Ishikawa (cell line): ENCODE measurements at regions not wholly inside any gene's neighbourhood (a gene's known extent, or its start where the extent isn't known, plus 50 kb on each side); places are given as distances from the start of the nearest gene placed in this dataset.

ENCODE experiments used
- CEBPB ChIP-seq: IDR thresholded peaks from 2 replicates; pipeline ENCODE4 v1.6.1; 2012
- EP300 ChIP-seq: IDR thresholded peaks from 2 replicates; pipeline ENCODE4 v1.6.1; 2012; ENCODE audit warnings: borderline replicate concordance
- NFIC ChIP-seq: IDR thresholded peaks from 2 replicates; pipeline ENCODE4 v1.6.1; 2012
- TAF1 ChIP-seq: IDR thresholded peaks from 2 replicates; pipeline ENCODE4 v1.6.1; 2012; ENCODE audit warnings: low read depth, mild to moderate bottlenecking
- YY1 ChIP-seq: IDR thresholded peaks from 2 replicates; pipeline ENCODE4 v1.6.1; 2012; ENCODE audit warnings: low read depth
- TF ChIP-seq, protein P1 (sequence below): IDR thresholded peaks from 2 replicates; pipeline ENCODE4 v1.6.1; 2012; ENCODE audit warnings: low read depth, mild to moderate bottlenecking

DNA sequence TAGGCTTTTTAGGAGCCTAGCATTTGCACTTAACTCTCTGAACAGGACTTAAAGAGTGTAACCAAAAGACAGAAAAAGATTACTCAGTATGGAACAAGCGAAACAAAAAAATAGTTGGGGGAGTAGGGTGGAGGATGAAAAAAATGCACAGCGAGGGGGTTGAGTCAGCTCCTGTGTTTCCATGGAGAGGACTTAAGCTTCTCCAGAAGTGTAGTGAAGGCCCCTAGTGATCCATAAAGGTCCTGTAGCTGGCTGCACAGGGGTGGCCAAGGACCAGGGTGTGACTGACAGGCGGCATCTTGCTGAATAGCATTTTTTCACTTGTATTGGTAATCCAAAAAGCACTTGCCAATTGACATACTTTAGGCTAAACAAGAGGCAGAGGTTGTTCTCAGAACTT lies 533.9 kb downstream of the RFPL4B start:
- TF ChIP-seq CEBPB (no peak), NFIC (no peak), EP300 (no peak), YY1 (no peak), TAF1 (no peak)
- TF ChIP-seq, protein P1, sequence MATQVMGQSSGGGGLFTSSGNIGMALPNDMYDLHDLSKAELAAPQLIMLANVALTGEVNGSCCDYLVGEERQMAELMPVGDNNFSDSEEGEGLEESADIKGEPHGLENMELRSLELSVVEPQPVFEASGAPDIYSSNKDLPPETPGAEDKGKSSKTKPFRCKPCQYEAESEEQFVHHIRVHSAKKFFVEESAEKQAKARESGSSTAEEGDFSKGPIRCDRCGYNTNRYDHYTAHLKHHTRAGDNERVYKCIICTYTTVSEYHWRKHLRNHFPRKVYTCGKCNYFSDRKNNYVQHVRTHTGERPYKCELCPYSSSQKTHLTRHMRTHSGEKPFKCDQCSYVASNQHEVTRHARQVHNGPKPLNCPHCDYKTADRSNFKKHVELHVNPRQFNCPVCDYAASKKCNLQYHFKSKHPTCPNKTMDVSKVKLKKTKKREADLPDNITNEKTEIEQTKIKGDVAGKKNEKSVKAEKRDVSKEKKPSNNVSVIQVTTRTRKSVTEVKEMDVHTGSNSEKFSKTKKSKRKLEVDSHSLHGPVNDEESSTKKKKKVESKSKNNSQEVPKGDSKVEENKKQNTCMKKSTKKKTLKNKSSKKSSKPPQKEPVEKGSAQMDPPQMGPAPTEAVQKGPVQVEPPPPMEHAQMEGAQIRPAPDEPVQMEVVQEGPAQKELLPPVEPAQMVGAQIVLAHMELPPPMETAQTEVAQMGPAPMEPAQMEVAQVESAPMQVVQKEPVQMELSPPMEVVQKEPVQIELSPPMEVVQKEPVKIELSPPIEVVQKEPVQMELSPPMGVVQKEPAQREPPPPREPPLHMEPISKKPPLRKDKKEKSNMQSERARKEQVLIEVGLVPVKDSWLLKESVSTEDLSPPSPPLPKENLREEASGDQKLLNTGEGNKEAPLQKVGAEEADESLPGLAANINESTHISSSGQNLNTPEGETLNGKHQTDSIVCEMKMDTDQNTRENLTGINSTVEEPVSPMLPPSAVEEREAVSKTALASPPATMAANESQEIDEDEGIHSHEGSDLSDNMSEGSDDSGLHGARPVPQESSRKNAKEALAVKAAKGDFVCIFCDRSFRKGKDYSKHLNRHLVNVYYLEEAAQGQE, result no peak
